Superior temporal gyrus (tissue), 1 donor: ENCODE measurements at regions not wholly inside any gene's neighbourhood (a gene's known extent, or its start where the extent isn't known, plus 50 kb on each side); places are given as distances from the start of the nearest gene placed in this dataset.

Experiments
- DNase-seq: peaks from one replicate; pipeline ENCODE4 v3.0.0-alpha.2; 2016; ENCODE audit errors: extremely low spot score

DNA sequence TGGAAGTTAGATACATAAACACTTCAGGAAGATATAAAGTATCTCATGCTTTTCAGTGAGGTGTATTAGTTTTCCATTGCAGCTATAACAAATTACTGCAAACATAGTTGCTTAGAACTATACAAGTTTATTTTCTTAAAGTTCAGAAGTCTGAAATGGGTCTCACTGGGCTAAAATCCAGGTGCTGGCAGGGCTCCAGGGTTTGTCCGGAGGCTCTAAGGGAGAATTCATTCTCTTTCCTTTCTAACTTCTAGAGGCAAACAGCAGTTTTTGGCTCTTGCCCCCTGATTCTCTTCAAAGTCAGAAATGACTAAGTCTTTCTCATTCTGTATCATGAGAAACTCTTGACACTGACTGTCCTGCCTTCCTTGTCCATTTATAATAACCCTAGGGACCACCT is 138.8 kb downstream of the AASDHPPT start:
- no peak for DNase-seq

DNA sequence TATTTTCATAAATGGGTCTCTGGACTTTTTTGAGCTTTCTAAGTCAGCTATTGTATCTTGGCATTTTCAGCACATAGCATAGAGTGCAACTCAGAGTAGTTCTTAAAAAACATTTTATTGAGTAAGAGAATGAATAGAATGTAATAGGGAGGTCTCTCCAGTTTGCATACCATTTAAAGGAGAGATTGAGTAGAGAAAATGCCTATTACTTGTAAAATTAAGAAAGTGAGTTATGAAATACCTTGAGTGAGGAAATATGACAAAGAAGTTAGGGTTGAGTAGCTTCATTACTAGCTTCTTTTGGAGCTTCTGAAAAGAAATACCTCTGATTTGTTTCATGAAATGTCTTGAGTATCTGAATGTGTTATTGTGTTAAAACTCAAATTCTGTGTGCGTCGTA is 140.0 kb downstream of the AASDHPPT start:
- no peak for DNase-seq

DNA sequence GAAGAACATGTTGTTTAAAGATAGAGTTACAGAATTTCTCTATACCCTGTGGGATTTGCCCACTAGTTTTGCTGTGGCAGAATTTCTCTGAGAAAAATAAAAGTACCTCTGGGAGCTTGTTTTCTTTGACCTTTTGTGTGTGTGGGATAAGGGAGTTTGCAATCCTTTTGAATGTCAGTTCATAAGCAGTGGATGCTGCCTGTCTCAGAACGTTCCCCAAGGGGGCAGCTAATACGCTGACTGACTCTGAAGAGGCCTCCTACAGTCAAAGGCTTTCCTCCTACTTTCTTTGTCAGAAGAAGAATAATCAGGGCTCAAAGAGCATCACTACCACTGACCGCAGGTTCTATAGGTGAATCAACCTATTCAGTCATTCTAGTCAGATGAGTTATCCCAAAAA is 140.6 kb downstream of the AASDHPPT start:
- no peak for DNase-seq

DNA sequence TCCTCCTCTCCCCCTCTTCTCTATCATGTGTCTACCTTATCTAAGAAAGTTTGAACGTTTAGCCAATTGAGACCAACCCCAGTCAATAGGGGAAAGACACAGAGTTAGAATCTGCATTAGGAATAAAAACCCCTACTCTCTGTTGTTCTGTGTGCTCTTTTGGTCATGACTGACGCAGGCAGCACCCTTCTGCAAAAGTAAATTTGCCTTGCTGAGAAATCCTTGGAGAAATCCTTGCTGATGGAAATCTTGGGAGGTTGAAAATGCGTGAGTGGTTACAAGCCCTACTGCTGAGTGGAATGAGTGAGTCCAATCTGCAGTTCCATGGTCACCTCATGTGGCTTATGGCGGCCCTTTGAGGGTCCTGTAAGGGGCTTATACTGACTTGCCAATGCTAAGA is 145.2 kb downstream of the AASDHPPT start:
- no peak for DNase-seq

DNA sequence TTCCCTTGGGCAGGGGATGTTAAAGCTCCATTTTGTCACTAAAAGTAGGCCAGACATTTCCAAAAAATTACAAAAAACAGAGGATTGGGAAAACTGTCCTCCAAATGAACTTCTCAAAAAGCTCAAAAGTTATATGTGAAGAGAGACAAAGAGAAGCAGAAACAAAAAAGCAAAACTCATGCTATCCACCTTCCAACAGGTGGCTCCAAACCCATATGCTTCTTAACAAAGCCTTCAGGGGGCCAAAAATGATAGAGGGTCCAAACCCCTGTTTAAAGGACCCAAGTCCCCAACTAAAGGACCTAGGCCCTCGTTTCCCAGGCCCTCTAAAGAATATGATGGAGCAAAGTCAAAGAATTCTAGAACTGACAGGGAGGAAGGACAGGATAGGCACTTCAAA is 146.7 kb downstream of the AASDHPPT start:
- no peak for DNase-seq

DNA sequence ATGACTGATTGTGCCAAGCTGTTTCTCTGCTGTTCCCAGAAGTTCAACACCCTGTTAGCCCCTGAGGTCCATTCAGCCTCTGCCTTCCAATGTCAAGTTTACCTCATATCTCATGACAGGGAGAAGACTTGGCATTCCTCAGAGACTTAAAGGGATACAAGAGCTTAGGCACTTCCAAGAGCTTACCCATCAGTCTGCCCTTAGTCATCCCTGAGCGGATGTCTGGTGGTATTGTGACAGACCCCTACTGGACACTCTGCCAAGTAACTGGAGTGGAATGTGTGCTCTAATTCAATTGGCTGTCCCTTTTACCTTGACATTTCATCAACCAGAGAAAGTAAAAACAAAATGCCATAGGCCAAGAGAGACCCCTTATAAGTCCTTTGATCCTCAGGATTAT is 151.5 kb downstream of the AASDHPPT start:
- DNase-seq: no peak

DNA sequence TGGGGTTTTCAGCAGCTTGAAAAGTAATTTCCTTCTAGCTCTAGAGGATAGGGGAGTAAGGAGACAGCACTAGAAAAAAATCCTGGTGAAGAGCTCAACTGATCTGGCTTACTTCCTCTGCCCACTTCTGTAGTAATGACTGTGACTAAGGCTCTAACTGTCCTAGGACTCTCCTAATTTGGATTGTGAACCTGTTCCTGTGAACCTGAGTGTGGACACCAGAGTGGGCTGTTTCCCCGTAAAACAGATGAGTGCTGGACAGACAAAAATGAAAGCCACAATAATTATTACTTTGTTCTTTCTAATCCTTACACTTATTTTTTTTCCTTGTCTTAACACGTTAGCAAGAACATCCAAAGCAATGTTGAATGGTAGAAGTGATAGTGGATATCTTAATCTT is 154.1 kb downstream of the AASDHPPT start:
- DNase-seq: no peak

DNA sequence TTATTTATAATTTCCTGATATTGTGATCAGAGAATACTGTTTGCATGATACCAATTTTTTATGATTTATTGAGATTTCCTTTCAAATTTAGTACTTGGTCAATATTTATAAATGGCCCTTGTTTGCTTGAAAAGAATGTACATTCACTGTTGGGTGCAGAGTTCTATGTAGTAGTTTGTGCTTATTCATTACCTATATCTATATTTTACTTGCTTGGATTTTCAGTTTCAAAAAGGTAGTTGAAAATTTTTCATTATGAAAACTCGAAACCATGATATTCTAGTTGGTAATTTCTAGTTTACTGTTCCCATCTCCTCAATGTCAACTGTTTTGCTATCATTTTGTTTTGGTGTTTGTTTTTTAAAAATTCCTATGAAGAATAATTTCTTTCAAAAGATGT is 155.7 kb downstream of the AASDHPPT start:
- no peak for DNase-seq

DNA sequence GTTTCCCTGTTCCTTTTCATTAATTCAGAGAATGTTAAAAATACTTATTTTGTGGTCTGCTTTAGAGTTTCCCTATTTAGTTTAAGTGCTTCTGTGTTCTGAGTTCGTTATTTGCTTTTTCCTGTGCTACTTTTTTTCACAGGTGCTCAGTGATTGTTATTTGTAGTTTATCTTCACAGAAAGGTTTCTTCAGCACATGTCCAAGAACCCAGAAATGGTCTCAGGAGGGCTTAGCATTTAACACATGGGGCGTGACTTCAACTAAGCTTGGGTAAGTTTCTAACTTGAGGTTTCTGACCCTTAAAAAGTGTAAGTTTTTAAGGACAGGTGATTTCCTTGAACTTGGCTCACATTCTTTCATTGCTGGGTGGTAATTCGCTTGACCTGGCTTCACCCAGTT is 157.3 kb downstream of the AASDHPPT start:
- no peak for DNase-seq

DNA sequence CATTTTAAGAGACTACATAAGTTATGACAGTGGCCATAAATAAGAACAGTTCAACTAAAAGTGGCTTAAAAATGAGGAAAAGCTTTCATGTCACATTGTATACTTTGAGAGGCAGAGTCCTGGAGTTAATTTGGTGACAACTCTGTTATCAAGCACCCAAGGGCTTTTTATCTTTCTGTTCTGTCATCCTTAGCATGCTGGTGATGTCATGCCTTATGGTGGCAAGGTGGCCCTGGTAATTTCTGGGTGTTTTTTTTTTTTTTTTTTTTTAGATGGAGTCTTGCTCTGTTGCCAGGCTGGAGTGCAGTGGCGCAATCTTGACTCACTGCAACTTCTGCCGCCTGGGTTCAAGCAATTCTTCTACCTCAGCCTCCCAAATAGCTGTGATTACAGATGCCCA is 158.8 kb downstream of the AASDHPPT start:
- no peak for DNase-seq

DNA sequence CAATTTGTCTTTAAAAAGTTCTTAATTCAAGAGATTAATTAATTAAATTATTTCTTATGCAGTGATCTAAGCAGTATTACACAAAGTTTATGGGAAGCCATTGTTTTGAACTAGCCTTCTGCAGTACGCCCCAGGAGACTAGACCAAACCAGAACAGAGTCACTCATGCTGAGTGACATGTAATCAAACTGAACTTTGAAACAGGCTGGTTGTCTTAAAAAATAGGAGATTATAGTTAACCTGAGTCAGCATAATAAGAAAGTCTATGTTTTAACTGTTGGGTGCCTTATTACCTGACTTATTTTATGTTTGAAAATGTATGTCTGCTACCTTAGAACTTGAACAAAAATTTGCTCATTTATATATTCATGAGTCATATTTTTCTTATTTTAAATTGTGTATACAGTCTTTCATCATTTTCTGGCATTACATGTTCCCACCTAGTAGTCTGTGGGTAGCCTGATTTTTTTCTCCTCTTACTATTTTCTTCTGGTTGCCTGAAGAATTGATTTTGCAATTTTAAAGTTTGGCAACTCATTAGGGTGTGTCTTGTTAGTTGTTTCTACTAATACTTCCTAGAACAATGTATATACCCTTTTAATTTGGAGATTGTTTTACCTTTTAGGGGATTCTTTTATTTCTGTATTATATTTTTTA is 161.4 kb downstream of the AASDHPPT start:
- no peak for DNase-seq

DNA sequence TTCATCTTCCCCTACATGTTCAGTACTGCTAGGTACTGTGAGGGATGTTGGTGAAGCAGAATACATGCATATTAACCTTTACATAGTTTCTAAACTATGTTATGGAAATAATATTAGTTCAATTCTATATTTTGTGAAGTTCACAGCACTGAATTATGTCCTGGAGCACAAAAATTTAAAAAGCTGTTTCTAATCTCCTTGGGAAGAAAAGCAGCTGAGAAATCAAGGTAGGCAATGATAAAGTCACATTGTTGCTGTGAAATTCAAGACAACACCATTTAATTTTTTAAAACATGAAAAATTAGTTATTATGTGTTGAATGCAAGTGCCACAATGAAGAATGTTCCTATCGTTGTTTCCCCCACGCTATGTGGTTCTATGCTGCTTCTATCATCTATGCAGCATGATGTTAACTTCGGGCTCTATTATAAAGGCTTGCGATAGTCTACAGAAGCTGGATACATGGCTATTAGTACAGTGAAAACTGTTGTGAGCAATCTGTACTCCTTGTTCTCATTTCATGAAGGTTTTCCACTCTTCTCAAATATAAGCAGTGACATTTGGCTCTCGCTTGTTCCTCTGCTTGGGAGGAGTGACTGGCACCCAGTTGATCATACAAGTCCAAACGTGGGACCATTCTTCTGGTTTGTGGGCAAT is 164.3 kb downstream of the AASDHPPT start:
- no peak for DNase-seq

DNA sequence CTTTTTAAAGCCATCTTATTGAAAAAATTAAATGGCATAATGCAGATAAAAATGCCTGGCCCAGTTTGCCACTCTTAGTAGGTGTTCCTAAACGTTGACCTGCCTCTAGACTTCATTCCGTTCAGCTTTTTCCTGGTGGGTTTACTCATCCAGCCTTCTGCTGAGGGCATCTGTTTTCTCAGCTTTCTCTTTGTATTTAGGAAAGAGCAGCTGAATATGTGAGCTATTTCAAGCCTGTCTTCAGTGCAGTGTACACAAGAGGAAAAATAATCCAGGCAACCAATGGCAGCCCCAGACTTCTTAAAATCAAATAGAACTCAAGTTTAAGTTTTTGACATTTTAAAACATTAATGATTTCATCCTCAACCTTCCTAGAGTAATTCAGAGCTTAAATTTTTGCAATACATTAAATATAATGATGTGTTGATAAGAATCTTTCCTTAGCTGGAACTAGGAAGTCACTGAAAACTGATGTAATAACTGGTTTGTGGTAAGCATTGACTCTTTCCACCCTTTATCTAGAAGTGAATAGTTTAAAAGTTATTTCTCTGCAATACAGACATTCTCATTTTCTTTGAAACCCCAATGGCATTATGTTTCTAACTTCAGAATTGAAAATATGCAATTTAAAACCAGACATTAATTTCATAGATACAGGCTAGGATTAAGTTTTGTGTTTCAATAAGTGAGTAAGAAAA is 165.4 kb downstream of the AASDHPPT start:
- DNase-seq: no peak

DNA sequence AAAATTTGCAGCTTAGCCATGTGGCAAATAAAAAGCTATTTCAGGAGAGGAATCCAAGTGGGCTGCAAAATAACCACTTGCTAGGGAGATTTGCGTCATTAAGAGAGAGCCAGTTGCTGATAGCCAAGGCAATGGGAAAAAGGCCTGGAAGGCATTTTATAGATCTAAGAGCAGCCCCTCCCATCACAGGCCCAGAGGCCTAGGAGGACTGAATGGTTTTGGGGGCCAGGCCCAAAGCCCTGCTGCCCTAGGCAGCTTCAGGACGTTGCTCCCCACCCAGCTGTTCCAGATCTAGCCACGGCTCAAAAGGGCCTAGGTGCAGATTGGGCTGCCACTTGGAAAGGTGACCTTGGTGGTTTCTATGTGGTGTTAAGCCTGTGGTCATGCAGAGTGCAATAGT is 169.0 kb downstream of the AASDHPPT start:
- no peak for DNase-seq

DNA sequence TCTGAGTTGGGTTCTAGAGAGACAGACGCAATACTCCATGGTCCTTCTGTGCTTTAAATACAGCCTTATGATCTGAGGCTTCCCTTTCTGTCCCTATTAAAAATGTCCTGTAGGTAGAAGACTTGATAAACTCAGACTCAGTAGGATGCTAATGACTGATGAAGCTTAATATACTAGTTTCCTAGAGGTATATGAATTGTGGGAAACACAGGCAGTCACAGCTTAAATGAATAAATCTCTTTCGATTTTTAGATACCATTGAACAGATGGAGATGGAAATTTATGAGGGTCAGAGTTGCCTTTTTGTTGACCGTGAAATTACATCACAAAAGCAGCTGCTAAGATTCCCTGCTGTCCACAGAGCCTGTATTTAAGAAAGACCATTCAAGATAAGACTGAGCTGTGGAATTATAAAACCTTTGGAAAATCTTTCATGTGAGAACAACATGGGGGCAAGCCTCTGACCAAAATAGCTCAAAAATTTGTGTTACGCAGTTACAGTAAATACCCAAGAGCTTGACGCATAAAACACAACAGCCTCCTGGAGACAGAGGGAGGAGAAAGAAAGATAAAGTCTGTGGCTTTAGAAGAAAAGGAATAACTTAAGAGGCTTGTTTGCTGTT is 172.3 kb downstream of the AASDHPPT start:
- no peak for DNase-seq

DNA sequence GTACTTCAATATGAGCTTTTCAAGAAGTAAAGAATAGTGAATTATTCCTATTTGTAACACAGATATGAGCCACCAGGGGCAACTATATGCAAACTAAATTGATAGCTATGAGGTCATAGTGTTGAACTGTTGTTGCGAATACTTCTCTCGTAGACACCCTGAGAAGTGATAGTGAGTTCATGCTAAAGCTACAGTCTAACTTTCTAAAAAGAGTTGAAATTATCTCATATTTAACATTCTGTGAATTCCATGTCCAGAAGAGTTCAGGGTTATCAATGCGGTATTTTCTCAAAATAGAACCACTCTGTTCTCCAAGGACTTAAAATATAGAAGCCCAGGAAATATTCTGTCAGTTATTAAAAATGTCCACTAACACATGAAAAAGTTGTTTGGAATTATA is 185.4 kb downstream of the AASDHPPT start:
- DNase-seq: no peak

DNA sequence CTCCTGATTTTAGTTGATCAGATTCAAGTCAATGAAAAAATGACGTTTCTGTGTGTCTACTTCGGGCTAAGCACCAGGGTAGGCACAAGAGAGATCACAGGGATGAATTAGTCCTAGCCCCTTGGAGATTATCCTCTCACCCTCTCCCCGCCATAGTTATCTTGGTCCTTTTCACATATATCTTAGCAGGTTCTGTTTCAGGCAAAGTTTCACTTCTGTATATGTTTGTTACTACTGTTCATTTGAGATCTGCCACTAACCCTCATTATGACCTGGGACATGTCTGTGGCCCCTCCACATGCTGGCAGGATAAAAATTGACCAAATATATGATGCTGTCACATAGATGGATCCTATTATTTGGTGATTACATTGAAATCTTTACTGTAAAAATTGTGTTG is 186.1 kb downstream of the AASDHPPT start:
- no peak for DNase-seq

DNA sequence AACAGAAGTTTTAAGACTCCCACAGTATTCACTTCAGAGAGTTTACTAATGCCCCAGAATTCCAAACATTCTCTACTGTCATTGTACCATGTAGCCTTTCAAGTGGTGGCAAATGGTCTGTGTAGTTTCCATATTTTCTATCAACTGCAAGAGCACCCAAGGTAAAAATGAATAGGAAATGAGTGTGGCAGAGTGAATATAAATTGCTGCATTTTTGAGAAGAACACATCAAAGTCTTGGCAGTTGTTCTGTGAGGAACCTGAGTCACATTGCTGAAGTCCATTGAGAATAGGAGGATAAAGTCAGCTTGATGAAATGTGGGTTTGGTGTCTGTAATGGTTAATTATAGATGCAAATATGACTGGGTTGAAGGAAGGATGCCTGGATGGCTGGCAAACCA is 193.6 kb downstream of the AASDHPPT start:
- DNase-seq: no peak

DNA sequence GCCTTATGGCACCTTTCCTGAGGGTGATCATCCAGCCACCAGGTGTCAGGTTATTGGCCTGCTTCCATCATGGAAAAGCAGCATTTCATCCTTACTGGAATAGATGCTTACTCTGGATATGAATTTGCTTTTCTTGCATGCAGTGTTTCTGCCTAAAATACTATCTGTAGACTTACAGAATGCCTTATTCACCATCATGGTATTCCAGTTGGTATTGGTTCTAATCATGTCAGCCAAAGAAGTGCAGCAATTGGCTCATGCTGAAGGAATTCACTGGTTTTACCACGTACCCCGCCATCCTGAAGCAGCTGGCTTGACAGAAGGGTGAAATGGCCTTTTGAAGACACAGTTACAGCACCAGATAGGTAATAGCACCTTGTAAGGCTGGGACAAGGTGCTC is 194.2 kb downstream of the AASDHPPT start:
- no peak for DNase-seq

DNA sequence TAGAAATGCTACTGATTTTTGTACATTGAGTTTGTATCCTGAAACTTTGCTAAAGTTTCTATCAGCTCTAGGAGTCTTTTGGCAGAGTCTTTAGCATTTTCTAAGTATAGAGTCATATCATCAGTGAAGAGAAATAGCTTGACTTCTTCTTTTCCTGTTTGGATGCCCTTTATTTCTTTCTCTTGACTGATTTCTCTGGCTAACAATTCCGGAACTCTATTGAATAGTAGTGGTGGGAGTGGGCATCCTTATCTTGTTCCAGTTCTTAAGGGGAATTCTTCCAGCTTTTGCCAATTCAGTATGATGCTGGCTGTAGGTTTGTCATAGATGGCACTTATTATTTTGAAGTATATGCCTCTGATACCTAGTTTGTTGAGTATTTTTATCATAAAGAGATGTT is 197.7 kb downstream of the AASDHPPT start:
- no peak for DNase-seq

DNA sequence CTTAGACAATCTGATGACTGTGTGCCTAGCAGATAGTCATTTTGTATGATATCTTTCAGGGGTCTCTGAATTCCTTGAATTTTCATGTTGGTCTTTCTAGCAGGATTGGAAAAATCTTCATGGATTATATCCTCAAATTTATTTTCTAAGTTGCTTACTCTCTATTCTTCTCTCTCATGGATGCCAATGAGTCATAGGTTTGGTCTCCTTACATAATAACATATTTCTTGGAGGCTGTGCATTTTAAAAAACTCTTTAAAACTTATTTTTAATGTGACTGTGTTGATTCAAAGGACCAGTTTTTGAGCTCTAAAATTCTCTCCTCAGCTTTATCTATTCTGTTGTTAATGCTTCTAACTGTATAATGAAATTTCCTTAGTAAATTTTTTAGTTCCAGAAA is 198.7 kb downstream of the AASDHPPT start:
- no peak for DNase-seq

DNA sequence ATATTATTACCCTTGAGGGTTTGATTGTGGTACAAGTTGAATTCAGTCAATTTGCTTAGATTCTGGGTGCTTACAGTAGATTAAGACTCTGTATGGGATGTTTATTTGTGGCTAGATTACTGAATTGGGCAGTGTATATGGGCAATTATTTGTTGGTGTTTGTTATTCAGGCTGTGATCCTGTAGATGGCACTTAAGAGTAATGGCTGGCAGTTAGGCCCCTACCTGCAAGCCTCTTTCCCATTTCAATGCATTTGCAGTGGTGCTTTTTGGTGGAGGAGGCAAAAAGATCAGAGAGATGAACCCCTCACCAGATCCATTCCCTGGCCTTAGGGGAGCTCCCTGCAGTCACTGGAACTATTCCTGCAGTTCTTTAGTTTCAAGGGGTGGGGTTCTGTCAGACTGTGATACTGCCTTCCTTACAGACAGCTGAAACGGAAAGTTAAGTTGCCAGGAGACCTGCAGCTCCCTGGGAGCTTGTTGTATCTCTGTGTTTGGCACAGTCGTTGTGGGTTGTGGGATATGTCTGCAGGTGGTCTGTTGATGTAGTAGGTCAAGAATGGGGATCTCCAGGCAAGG is 199.5 kb downstream of the AASDHPPT start:
- DNase-seq: no peak

DNA sequence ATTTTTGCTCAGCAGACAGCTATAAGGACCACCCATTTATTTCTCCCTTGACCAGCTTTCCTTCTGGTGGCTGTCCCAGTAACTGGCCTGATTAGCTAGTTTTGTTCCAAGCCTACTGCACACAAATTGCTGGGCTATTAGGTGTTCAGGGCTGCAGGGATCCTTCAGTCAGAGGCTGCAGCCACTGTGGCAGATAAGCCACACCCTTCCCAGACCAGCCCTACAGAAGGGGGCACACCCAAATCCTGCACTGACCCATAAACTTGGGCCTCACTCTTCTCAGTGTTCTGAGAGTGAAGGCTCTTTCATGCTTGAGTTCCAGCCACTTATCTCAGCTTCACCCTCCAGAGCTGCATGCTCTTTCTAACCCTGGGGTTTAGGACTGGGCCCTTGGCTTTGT is 200.0 kb downstream of the AASDHPPT start:
- no peak for DNase-seq
